Adrenal gland (tissue), 9 donors: ENCODE measurements at regions not wholly inside any gene's neighbourhood (a gene's known extent, or its start where the extent isn't known, plus 50 kb on each side); places are given as distances from the start of the nearest gene placed in this dataset.

ENCODE experiments used
- DNase-seq, 7 donors: peaks; one replicate each; pipeline ENCODE4 v3.0.0-alpha.2; 2019 to 2020
- H3K27ac ChIP-seq, 5 donors: fragments of 200-600 bp; sonication (generic) in 4 of 5; 1 replicate in 3 of 5; 2 replicates in 2 of 5; pipeline versions ENCODE4 v1.5.1 to v1.8.0; 2016 to 2020; ENCODE audit warnings: mild to moderate bottlenecking in 1 of 5
- H3K27me3 ChIP-seq: fragments of 200-600 bp; 2 replicates; pipeline ENCODE4 v1.8.0; 2021
- H3K36me3 ChIP-seq, 2 donors: fragments of 200-600 bp; replicated peaks in 1 of 2; 1 replicate in 1 of 2; 2 replicates in 1 of 2; pipeline versions ENCODE4 v1.5.1 to v1.8.0; 2018 to 2022
- H3K4me1 ChIP-seq, 2 donors: fragments of 200-600 bp; replicated peaks in 1 of 2; 1 replicate in 1 of 2; 2 replicates in 1 of 2; pipeline versions ENCODE4 v1.5.1 to v1.8.0; 2018 to 2021
- H3K4me3 ChIP-seq, 4 donors: fragments of 200-600 bp; sonication (generic) in 3 of 4; one replicate each; pipeline ENCODE4 v1.5.1; 2016 to 2018
- H3K9me3 ChIP-seq, 3 donors: fragments of 200-600 bp; sonication (generic) in 1 of 3; replicated peaks in 1 of 3; 1 replicate in 2 of 3; 2 replicates in 1 of 3; pipeline versions ENCODE4 v1.5.1 to v1.8.0; 2016 to 2021
- CTCF ChIP-seq, 6 experiments: fragments of 450-650 bp in 4 of 6; fragments of 200-600 bp in 2 of 6; sonication (generic) in 1 of 6; IDR thresholded peaks; 1 replicate in 5 of 6; 2 replicates in 1 of 6; pipeline versions ENCODE4 v1.5.1 to v1.8.0; 2016 to 2021; ENCODE audit warnings: antibody characterized with exemption in 6 of 6, mild to moderate bottlenecking in 2 of 6, moderate library complexity in 1 of 6
- POLR2A ChIP-seq, 2 donors: fragments of 450-650 bp; IDR thresholded peaks; one replicate each; pipeline ENCODE4 v1.6.1; 2017; ENCODE audit warnings: antibody characterized with exemption in 2 of 2, mild to moderate bottlenecking in 2 of 2, moderate library complexity in 1 of 2
- WGBS, 4 donors: extraction: QIAGEN DNeasy Blood & Tissue Kit in 2 of 4; methylation state at CpG; one replicate each; pipeline versions ENCODE4 v1.1.5 to v1.1.7; 2013 to 2017; 5-methylcytosine and 5-hydroxymethylcytosine counted together
- intact Hi-C, 2 donors: fragments of 100-400 bp; cut with DNase I; formaldehyde crosslinking; loops; one replicate each; pipeline versions ENCODE4 v1.14.1 to v1.15.0; 2022 to 2023
- donor health status: healthy with polysubstance abuse.
- donor health status: Bipolar disorder and iron deficiency.
- donor health status: DM: yes; HTN: yes; CAD: no.
- donor health status: DM: no; HTN: no; CAD: no.
- donor health status: DM: no; HTN: no; CAD: no.

- Histone ChIP-seq H3K36me3 (no peaks in the 10 kb centered on the region), H3K4me1 (peaks cover 7 to 19% of the 10 kb centered on the region in 2 donors), H3K4me3 (no peak overlapping the region), H3K27me3 (no peaks in the 10 kb centered on the region), H3K9me3 (no peaks in the 10 kb centered on the region), H3K27ac (peak overlapping the region in 2 of 5 donors; percentile 82 to 95)
- DNase-seq = peak in 2 of 7 donors; percentile 20 to 27
- TF ChIP-seq CTCF (IDR thresholded peaks at IDR 0.05) = no peak
- no peak for TF ChIP-seq POLR2A (IDR thresholded peaks at IDR 0.05)
- intact Hi-C loops = no loop called here
- 71 to 89% (median 83%) methylated on average over 1 of the region's 1 CpG for WGBS, 4 donors
Measured at GRCh38 chr5:68435611-68436010, 220.1 kb downstream of the PIK3R1 start.

DNA sequence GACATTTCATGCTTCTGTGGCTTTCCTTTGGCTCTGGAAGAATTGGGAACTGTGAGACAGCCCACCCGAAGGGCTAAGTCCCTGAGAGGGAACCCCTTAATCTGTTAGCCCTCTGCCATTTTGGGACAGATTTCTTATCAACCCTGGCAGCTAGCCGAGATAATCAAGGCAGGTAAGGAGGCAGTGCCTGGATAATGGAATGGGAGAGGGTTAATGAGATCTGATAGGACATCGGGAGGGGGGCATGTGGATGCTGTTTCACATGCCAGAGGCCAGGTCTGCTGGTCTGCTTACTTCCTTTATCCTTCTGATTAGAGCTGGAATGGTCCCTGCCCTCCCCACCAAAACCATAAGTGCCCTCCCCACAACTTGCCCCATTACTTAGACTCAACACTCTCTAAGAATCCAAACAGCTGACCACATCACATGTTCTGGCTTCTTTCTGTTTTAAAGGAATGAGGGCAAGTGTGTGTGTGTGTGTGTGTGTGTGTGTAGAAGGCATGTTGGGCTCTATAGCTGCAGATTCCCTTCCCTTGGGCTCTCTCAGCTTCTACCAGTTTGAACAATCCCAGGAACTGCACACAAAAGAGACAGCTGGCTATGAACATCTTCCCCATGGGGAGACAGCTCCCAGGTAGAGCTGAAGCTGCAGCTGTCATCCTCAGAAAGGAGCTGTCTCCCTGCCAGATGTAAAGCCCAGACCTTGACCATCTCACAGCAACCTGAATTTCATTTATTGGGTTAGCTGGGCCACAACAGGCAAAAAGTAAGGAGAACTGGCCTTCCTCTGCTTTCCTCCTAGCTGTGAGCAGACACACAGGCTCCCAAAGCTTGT, 221.3 kb downstream of the PIK3R1 start:
- H3K4me3 ChIP-seq = no peak overlapping the region
- H3K27me3 ChIP-seq = no peaks in the 10 kb centered on the region
- intact Hi-C loops = no loop called here
- H3K4me1 ChIP-seq = peaks cover 7 to 19% of the 10 kb centered on the region in 2 donors
- H3K9me3 ChIP-seq = no peaks in the 10 kb centered on the region
- no peaks in the 10 kb centered on the region for H3K36me3 ChIP-seq
- no peak overlapping the region for H3K27ac ChIP-seq
- no peak for TF ChIP-seq CTCF (IDR thresholded peaks at IDR 0.05)
- TF ChIP-seq POLR2A (IDR thresholded peaks at IDR 0.05) = no peak
- WGBS, 4 donors = 79 to 100% (median 89%) methylated on average over 2 to 3 of the region's 3 CpGs
- DNase-seq = no peak

DNA sequence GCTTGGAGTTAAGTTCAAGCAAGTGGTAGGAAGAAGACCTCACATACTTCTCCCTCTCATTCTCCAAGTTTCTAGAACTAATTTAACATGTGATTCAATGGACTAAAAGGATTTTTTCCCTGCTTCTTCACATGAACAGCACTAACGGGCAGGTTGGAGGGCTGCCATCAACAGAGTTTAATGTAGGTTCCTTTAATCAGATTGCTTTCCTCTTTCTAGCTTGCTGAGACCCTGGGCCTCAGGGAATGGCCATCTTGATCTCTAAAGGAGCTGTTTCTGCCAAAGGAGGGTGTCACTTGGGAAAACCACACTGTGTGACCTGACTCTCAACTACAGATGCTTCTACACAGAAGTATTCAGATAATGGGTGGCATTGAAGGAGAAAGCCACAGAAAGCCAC, 223.3 kb downstream of the PIK3R1 start:
- intact Hi-C loops = no loop called here
- peak in 1 of 7 donors; percentile 23 for DNase-seq
- Histone ChIP-seq H3K27me3 (no peaks in the 10 kb centered on the region), H3K27ac (no peak overlapping the region), H3K9me3 (no peaks in the 10 kb centered on the region), H3K4me3 (no peak overlapping the region), H3K36me3 (no peaks in the 10 kb centered on the region), H3K4me1 (peaks cover 4 to 11% of the 10 kb centered on the region in 2 donors)
- 33 to 49% (median 43%) methylated on average over 1 of the region's 1 CpG for WGBS, 4 donors
- TF ChIP-seq POLR2A (IDR thresholded peaks at IDR 0.05) (no peak), CTCF (IDR thresholded peaks at IDR 0.05) (no peak)

DNA sequence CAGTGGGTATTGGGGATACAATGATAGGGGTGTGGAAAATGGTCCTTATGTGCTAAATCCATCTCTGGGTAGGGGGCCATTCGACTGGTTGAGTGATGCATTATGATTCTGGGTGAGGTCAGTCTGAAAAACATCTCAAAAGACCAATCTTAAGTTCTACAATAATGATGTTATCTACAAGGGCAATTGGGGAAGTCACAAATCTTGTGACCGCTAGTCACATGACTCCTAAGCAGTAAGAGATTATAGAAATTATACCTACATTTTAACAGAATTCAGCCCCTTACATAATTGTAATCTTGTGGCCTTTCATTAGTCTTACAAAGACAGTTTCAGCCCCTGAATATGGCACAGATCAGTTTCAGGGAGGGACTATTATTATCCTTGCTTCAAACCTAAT, 224.7 kb downstream of the PIK3R1 start:
- Histone ChIP-seq H3K36me3 (no peaks in the 10 kb centered on the region), H3K27me3 (no peaks in the 10 kb centered on the region), H3K4me1 (peaks cover 0 to 4% of the 10 kb centered on the region in 2 donors), H3K27ac (no peak overlapping the region), H3K9me3 (no peaks in the 10 kb centered on the region), H3K4me3 (no peak overlapping the region)
- intact Hi-C loops = no loop called here
- TF ChIP-seq CTCF (IDR thresholded peaks at IDR 0.05) (no peak), POLR2A (IDR thresholded peaks at IDR 0.05) (no peak)
- no peak for DNase-seq
- WGBS, 4 donors = 87 to 97% (median 95%) methylated on average over 2 of the region's 2 CpGs
